Neural cell (in vitro differentiated cells): ENCODE measurements at regions not wholly inside any gene's neighbourhood (a gene's known extent, or its start where the extent isn't known, plus 50 kb on each side); places are given as distances from the start of the nearest gene placed in this dataset.

Experiments
- H2AFZ ChIP-seq: fragments of 200-600, 300-800 bp; sonication (generic), shearing (Covaris generic); 2 replicates; pipeline ENCODE4 v1.6.0; 2014; ENCODE audit warnings: low read depth, mild to moderate bottlenecking, antibody characterized with exemption, low read length, moderate library complexity
- H3F3A ChIP-seq: fragments of 200-600 bp; shearing (Covaris generic); 2 replicates; pipeline ENCODE4 v1.6.1; 2016; ENCODE audit warnings: mild to moderate bottlenecking, moderate library complexity, mixed read lengths, antibody characterized with exemption, low read length; ENCODE audit not compliant: insufficient read depth, poor library complexity, severe bottlenecking
- H3K27ac ChIP-seq: fragments of 200-600, 300-800 bp; sonication (generic), shearing (Covaris generic); 2 replicates; pipeline ENCODE4 v1.5.1; 2014; ENCODE audit warnings: mild to moderate bottlenecking, low read length, moderate library complexity
- H3K27me3 ChIP-seq: fragments of 300-800, 200-600 bp; sonication (generic), shearing (Covaris generic); 2 replicates; pipeline ENCODE4 v1.6.0; 2014; ENCODE audit warnings: mild to moderate bottlenecking, low read depth, low read length, moderate library complexity; ENCODE audit not compliant: insufficient read depth
- H3K36me3 ChIP-seq: fragments of 300-800, 200-600 bp; sonication (generic), shearing (Covaris generic); 2 replicates; pipeline ENCODE4 v1.5.1; 2014; ENCODE audit warnings: mild to moderate bottlenecking, antibody characterized with exemption, low read length, moderate library complexity; ENCODE audit not compliant: insufficient read depth
- H3K4me2 ChIP-seq: fragments of 300-800, 200-600 bp; sonication (generic), shearing (Covaris generic); 2 replicates; pipeline ENCODE4 v1.6.0; 2014; ENCODE audit warnings: mild to moderate bottlenecking, low read length
- H3K4me3 ChIP-seq: fragments of 300-800, 200-600 bp; sonication (generic), shearing (Covaris generic); 2 replicates; pipeline ENCODE4 v1.5.1; 2014; ENCODE audit warnings: mild to moderate bottlenecking, low read length, moderate library complexity
- H3K79me2 ChIP-seq: fragments of 200-600 bp; shearing (Covaris generic); replicated peaks from 2 replicates; pipeline ENCODE4 v1.6.0; 2014; ENCODE audit warnings: mild to moderate bottlenecking, low read length, moderate library complexity; ENCODE audit not compliant: insufficient read depth
- H3K9ac ChIP-seq: fragments of 300-800, 200-600 bp; sonication (generic), shearing (Covaris generic); 2 replicates; pipeline ENCODE4 v1.6.1; 2016; ENCODE audit warnings: mild to moderate bottlenecking, low read length, mixed read lengths
- H3K9me2 ChIP-seq: fragments of 200-600 bp; shearing (Covaris generic); 2 replicates; pipeline ENCODE4 v1.6.1; 2016; ENCODE audit warnings: mild to moderate bottlenecking, low read length, mixed read lengths; ENCODE audit not compliant: insufficient read depth
- H3K9me3 ChIP-seq: fragments of 200-600, 300-800 bp; sonication (generic), shearing (Covaris generic); 2 replicates; pipeline ENCODE4 v1.6.1; 2016; ENCODE audit warnings: mild to moderate bottlenecking, mixed run types, low read length, moderate library complexity, mixed read lengths
- H4K20me1 ChIP-seq: fragments of 200-600 bp; shearing (Covaris generic); 2 replicates; pipeline ENCODE4 v1.6.1; 2016; ENCODE audit warnings: mild to moderate bottlenecking, mixed run types; ENCODE audit not compliant: insufficient read depth
- CTCF ChIP-seq: fragments of 450-650 bp; IDR thresholded peaks from 2 replicates; pipeline ENCODE4 v1.5.1; 2014; ENCODE audit warnings: antibody characterized with exemption, mild to moderate bottlenecking, moderate library complexity; ENCODE audit not compliant: poor library complexity, severe bottlenecking
- EP300 ChIP-seq: fragments of 450-650 bp; conservative IDR thresholded peaks from 2 replicates; pipeline ENCODE4 v1.6.1; 2014; ENCODE audit warnings: antibody characterized with exemption, mild to moderate bottlenecking, moderate library complexity; ENCODE audit not compliant: poor library complexity, severe bottlenecking
- EZH2 ChIP-seq: fragments of 200-600, 300-800 bp; shearing (Covaris generic), sonication (generic); IDR thresholded peaks from 2 replicates; pipeline ENCODE4 v1.6.1; 2014; ENCODE audit warnings: antibody characterized with exemption, low read length, borderline replicate concordance, mild to moderate bottlenecking; ENCODE audit not compliant: insufficient read depth, poor library complexity, severe bottlenecking
- MXI1 ChIP-seq: fragments of 450-650 bp; conservative IDR thresholded peaks from 2 replicates; pipeline ENCODE4 v1.6.1; 2014; ENCODE audit warnings: antibody characterized with exemption, mild to moderate bottlenecking; ENCODE audit not compliant: poor library complexity, severe bottlenecking
- POLR2AphosphoS5 ChIP-seq: IDR thresholded peaks from 2 replicates; pipeline ENCODE4 v1.6.1; 2012
- RAD21 ChIP-seq: fragments of 450-650 bp; conservative IDR thresholded peaks from 2 replicates; pipeline ENCODE4 v1.6.1; 2014; ENCODE audit warnings: antibody characterized with exemption, mild to moderate bottlenecking, moderate library complexity
- REST ChIP-seq: IDR thresholded peaks from 2 replicates; pipeline ENCODE4 v1.6.1; 2012; ENCODE audit warnings: borderline replicate concordance
- SMC3 ChIP-seq: fragments of 450-650 bp; conservative IDR thresholded peaks from 2 replicates; pipeline ENCODE4 v1.6.1; 2014; ENCODE audit warnings: antibody characterized with exemption, mild to moderate bottlenecking, moderate library complexity; ENCODE audit not compliant: poor library complexity
- TAF1 ChIP-seq: IDR thresholded peaks from 2 replicates; pipeline ENCODE4 v1.6.1; 2012; ENCODE audit warnings: low read depth

GRCh38 chr10:3408603-3409365 lies 236.2 kb upstream of the PITRM1 start:
- H3K9ac ChIP-seq, result no peak overlapping the region
- H3K9me2 ChIP-seq, result no peaks in the 10 kb centered on the region

GRCh38 chr10:3407208-3407607 lies 234.6 kb upstream of the PITRM1 start:
- no peak overlapping the region for H3K27ac ChIP-seq
- H3K9ac ChIP-seq, result no peak overlapping the region
- no peak overlapping the region for H2AFZ ChIP-seq
- no peaks in the 10 kb centered on the region for H4K20me1 ChIP-seq
- no peaks in the 10 kb centered on the region for H3F3A ChIP-seq
- no peaks in the 10 kb centered on the region for H3K9me2 ChIP-seq
- no peak overlapping the region for H3K4me3 ChIP-seq
- H3K9me3 ChIP-seq, result peaks cover 4% of the 10 kb centered on the region
- no peaks in the 10 kb centered on the region for H3K79me2 ChIP-seq
- H3K36me3 ChIP-seq, result no peaks in the 10 kb centered on the region
- no peaks in the 10 kb centered on the region for H3K27me3 ChIP-seq
- no peak overlapping the region for H3K4me2 ChIP-seq
- TF ChIP-seq RAD21 (no peak), CTCF (no peak), EP300 (no peak), EZH2 (no peak), SMC3 (no peak), TAF1 (no peak)

More at GRCh38 chr10:3408603-3409365, 236.2 kb upstream of the PITRM1 start:
- TF ChIP-seq CTCF (no peak), MXI1 (no peak), TAF1 (no peak), RAD21 (no peak), REST (no peak), EZH2 (no peak), SMC3 (no peak), EP300 (no peak), POLR2AphosphoS5 (no peak)
- Histone ChIP-seq H4K20me1 (no peaks in the 10 kb centered on the region), H3F3A (no peaks in the 10 kb centered on the region), H3K27me3 (no peaks in the 10 kb centered on the region), H3K4me3 (no peak overlapping the region), H3K9me3 (peaks cover 4% of the 10 kb centered on the region), H3K27ac (no peak overlapping the region), H2AFZ (no peak overlapping the region), H3K4me2 (no peak overlapping the region), H3K36me3 (no peaks in the 10 kb centered on the region), H3K79me2 (no peaks in the 10 kb centered on the region)
